Thyroid gland (tissue), 4 donors: ENCODE measurements at regions not wholly inside any gene's neighbourhood (a gene's known extent, or its start where the extent isn't known, plus 50 kb on each side); places are given as distances from the start of the nearest gene placed in this dataset.

Source experiments
- CTCF ChIP-seq, 6 experiments: fragments of 200-600 bp in 3 of 6; fragments of 450-650 bp in 3 of 6; sonication (generic) in 3 of 6; IDR thresholded peaks; one replicate each; pipeline ENCODE4 v1.5.1; 2016 to 2019; ENCODE audit warnings: antibody characterized with exemption in 6 of 6, mild to moderate bottlenecking in 2 of 6, inconsistent platforms in 1 of 6, moderate library complexity in 1 of 6
- POLR2A ChIP-seq, 2 donors: fragments of 450-650 bp; IDR thresholded peaks; one replicate each; pipeline ENCODE4 v1.6.1; 2017; ENCODE audit warnings: antibody characterized with exemption in 2 of 2, mild to moderate bottlenecking in 2 of 2, moderate library complexity in 1 of 2

GRCh38 chr19:28493884-28494283 lies 719.1 kb downstream of the UQCRFS1 start:
- TF ChIP-seq POLR2A (IDR thresholded peaks at IDR 0.05) (no peak), CTCF (IDR thresholded peaks at IDR 0.05) (no peak)
